ENCODE measurements at regions not wholly inside any gene's neighbourhood (a gene's known extent, or its start where the extent isn't known, plus 50 kb on each side); places are given as distances from the start of the nearest gene placed in this dataset.
A peak's percentile ranks its signal among the peaks of the same experiment; 100 is the strongest.

- DNase-seq (ENCODE audit: insufficient read length, low spot score) = no peak
- no peak for TF ChIP-seq CTCF (IDR thresholded peaks at IDR 0.05; ENCODE audit: insufficient read depth, missing control alignments)
- no peak for FAIRE-seq
Observed at GRCh38 chr2:13745330-13745729, 887.2 kb upstream of the LRATD1 start.

DNA sequence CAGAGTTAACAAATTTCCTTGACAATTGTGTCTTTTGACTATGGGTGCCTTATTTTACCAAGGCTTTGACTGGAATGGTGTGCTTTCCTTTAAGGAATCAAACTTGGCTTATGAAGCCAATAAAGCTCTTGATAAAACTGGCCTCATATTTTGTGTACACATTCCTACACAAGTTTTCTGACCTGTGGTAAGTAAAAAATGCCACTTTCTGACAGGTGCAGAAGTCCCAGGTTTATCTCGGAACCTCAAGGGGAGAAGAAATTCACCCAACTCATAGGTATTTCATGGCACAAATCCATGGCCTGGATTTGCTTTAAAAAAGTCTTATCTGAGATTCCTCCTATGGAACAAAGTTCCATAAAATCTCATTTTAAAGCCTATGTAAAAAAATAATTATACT, 880.6 kb upstream of the LRATD1 start:
- no peak for TF ChIP-seq CTCF (IDR thresholded peaks at IDR 0.05; ENCODE audit: insufficient read depth, missing control alignments)
- FAIRE-seq = no peak
- no peak for DNase-seq (ENCODE audit: insufficient read length, low spot score)

GRCh38 chr2:13758412-13758811, 874.1 kb upstream of the LRATD1 start:
- FAIRE-seq (no peak), DNase-seq (ENCODE audit: insufficient read length, low spot score) (no peak)
- no peak for TF ChIP-seq CTCF (IDR thresholded peaks at IDR 0.05; ENCODE audit: insufficient read depth, missing control alignments)

DNA sequence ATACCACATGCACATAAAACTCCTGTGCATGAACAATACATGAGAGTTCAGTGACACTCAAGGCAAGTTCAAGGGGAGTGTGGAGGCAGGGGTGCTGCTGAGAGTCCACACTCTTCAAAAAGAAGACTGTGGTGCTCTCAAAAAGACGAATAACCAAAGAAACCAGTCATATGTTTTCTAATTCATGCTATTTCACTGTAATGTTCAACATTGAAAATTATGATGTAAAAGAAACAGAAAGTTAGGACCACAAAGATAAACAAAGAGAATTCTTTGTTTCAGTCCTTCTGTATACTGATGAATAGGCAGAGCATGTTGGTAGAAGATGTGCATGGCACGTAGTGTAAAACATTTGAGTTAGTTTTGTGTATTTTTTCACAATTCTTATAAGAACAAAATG, 864.2 kb upstream of the LRATD1 start:
- no peak for DNase-seq (ENCODE audit: insufficient read length, low spot score)
- peak; percentile 44 for FAIRE-seq
- no peak for TF ChIP-seq CTCF (IDR thresholded peaks at IDR 0.05; ENCODE audit: insufficient read depth, missing control alignments)

DNA sequence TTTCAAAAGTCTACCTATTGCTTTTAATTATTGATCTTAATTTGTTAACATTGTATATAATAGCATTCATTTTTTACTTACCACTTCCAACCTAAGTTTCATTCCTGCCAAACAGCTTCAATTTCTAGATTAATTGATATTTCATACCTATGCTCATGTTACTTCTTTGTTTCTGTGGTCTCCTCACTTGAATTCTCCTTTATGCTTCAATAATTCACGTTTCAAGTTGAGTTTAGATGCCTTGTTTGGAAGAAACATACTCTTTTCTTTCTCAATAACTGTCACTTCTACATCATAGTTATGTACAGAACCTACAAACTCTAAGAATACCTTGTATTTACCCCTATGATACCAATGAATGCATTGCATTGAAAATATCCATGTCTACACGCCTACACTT, 862.2 kb upstream of the LRATD1 start:
- DNase-seq (ENCODE audit: insufficient read length, low spot score) (no peak), FAIRE-seq (no peak)
- TF ChIP-seq CTCF (IDR thresholded peaks at IDR 0.05; ENCODE audit: insufficient read depth, missing control alignments) = no peak

DNA sequence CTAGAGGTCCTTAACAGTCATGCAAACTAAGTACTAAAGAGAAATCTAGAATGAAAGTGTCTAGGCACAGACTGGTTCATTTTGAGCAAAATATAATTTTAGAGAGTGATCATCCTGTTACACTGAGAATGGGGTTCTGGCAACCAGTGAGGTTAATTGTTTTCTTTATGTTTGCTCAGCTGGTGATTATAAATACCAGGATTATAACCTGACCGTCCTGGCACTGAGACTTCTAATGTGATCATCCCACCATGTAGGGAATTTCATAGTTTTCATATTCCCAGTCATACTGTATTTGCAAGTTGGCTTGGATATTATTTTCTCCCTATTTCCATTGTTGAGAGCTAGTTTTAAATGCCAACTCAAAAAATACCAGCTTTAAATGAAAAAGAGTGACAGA, 852.5 kb upstream of the LRATD1 start:
- DNase-seq (ENCODE audit: insufficient read length, low spot score) (no peak), FAIRE-seq (no peak)
- no peak for TF ChIP-seq CTCF (IDR thresholded peaks at IDR 0.05; ENCODE audit: insufficient read depth, missing control alignments)

DNA sequence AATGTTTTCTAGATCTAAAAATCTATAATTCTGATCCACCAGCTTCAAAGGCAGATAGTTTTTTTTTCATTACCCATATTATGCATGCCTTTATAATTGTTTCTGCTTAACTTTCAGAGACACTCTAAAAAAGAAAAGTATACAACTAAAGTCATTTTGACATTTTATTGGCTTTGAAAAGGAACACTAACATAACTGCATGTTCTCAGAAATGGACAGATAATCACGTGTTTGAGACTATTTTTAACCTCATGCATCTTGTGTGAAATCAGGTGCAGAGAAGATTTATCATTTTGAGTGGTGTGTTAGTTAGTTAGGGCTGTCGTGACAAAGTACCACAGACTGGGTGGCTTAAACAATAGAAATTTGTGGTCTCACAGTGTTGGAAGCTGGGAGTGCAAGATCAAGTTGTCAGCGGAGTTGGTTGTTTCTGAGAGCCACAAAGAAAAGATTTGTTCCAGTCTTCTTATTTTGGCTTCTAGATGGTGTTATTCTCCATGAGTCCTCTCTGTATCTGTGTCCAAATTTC, 841.4 kb upstream of the LRATD1 start:
- TF ChIP-seq CTCF (IDR thresholded peaks at IDR 0.05; ENCODE audit: insufficient read depth, missing control alignments) = no peak
- FAIRE-seq = no peak

More for the DNA sequence above, 841.4 kb upstream of the LRATD1 start:
- DNase-seq (ENCODE audit: insufficient read length, low spot score) = no peak

All from D721Med (cell line).